SU-DHL-6 (cell line): ENCODE measurements at regions not wholly inside any gene's neighbourhood (a gene's known extent, or its start where the extent isn't known, plus 50 kb on each side); places are given as distances from the start of the nearest gene placed in this dataset.

Experiments
- EZH2phosphoT487 ChIP-seq: fragments of 200-600 bp; sonication (generic), shearing (Covaris generic); conservative IDR thresholded peaks from 2 replicates; pipeline ENCODE4 v1.6.1; 2018; ENCODE audit warnings: mild to moderate bottlenecking, antibody characterized with exemption, low read length, moderate library complexity, mixed read lengths
- TF ChIP-seq, protein P1 (sequence below): fragments of 200-600 bp; sonication (generic); IDR thresholded peaks from one replicate; pipeline ENCODE4 v1.5.1; 2017; ENCODE audit warnings: antibody characterized with exemption, mild to moderate bottlenecking, low read length, moderate library complexity; ENCODE audit not compliant: insufficient read depth, poor library complexity, severe bottlenecking

DNA sequence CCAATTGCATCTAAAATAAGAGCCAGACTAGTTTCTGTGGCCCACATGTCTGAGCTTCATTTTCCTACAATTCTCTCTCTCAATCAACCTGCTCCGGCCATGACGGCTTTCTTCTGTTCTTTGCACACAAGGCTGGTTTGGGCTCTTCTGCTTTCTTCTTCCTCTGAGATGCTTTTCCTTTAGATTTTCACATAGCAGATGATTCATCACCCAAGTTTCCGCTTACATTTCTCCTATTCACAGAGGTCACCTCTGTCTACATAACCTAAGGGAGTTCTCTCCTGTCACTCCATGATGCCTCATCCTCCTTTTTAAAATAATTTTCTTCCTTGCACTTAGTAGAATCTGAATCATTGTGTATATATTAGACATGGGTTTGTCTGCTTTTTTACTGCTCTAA, 334.6 kb upstream of the TUSC1 start:
- TF ChIP-seq, protein P1, sequence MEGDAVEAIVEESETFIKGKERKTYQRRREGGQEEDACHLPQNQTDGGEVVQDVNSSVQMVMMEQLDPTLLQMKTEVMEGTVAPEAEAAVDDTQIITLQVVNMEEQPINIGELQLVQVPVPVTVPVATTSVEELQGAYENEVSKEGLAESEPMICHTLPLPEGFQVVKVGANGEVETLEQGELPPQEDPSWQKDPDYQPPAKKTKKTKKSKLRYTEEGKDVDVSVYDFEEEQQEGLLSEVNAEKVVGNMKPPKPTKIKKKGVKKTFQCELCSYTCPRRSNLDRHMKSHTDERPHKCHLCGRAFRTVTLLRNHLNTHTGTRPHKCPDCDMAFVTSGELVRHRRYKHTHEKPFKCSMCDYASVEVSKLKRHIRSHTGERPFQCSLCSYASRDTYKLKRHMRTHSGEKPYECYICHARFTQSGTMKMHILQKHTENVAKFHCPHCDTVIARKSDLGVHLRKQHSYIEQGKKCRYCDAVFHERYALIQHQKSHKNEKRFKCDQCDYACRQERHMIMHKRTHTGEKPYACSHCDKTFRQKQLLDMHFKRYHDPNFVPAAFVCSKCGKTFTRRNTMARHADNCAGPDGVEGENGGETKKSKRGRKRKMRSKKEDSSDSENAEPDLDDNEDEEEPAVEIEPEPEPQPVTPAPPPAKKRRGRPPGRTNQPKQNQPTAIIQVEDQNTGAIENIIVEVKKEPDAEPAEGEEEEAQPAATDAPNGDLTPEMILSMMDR: no peak
- no peak for TF ChIP-seq EZH2phosphoT487
